ENCODE measurements at regions not wholly inside any gene's neighbourhood (a gene's known extent, or its start where the extent isn't known, plus 50 kb on each side); places are given as distances from the start of the nearest gene placed in this dataset.

DNA sequence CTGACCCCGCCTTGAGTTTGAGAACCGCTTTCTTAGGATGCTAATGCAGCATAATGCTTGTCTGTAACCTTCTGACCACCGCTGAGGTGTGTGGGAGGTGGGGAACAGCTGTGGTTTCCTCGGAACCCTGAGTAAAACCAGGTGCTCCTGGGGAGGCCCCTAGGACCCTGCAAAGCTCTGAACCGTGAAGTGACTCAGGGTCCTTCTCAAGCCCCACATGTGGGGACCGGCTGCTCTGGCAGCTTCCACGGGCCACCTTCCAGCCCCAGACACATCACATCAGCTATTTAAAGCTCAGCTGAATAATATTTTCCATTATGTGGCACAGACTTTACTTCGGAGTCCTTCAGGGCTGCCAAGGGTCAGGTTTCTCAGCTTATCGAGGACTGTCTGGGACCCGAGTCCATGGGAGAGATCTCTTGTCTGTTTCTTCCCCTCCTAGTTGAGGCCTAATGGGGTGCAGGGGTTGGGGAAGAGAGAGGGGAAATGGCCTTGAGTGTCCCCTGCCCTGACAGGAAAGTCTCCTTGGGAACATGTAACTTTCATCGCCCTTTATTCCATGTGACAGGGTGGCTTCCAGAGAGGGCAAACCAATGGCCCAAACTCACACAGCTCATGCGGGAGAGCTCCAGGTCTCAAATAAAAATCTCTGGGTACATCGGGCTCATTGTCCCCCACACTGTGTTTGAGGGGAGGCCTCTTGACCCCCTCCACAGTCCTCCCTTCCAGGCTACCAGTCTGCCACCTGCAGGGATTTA, 186.1 kb upstream of the SLC24A3 start:
- TF ChIP-seq, protein P1, sequence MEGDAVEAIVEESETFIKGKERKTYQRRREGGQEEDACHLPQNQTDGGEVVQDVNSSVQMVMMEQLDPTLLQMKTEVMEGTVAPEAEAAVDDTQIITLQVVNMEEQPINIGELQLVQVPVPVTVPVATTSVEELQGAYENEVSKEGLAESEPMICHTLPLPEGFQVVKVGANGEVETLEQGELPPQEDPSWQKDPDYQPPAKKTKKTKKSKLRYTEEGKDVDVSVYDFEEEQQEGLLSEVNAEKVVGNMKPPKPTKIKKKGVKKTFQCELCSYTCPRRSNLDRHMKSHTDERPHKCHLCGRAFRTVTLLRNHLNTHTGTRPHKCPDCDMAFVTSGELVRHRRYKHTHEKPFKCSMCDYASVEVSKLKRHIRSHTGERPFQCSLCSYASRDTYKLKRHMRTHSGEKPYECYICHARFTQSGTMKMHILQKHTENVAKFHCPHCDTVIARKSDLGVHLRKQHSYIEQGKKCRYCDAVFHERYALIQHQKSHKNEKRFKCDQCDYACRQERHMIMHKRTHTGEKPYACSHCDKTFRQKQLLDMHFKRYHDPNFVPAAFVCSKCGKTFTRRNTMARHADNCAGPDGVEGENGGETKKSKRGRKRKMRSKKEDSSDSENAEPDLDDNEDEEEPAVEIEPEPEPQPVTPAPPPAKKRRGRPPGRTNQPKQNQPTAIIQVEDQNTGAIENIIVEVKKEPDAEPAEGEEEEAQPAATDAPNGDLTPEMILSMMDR (conservative IDR thresholded peaks at IDR 0.05) = no peak
- TF ChIP-seq ZFX (IDR thresholded peaks at IDR 0.05) = no peak

Data from C4-2B (cell line).